HG03280 (cell line): ENCODE measurements at regions not wholly inside any gene's neighbourhood (a gene's known extent, or its start where the extent isn't known, plus 50 kb on each side); places are given as distances from the start of the nearest gene placed in this dataset.
"Not testable (repeated sequence)": the region's sequence is repeated elsewhere in the genome, so short reads cannot be mapped to it uniquely, and the experiment has no call there.

ENCODE experiments used
- ATAC-seq: cut with Tn5 transposase; IDR thresholded peaks from one replicate; pipeline ENCODE4 v1.9.1; 2021; ENCODE audit warnings: mild to moderate bottlenecking, moderate library complexity; ENCODE audit not compliant: unreplicated experiment

DNA sequence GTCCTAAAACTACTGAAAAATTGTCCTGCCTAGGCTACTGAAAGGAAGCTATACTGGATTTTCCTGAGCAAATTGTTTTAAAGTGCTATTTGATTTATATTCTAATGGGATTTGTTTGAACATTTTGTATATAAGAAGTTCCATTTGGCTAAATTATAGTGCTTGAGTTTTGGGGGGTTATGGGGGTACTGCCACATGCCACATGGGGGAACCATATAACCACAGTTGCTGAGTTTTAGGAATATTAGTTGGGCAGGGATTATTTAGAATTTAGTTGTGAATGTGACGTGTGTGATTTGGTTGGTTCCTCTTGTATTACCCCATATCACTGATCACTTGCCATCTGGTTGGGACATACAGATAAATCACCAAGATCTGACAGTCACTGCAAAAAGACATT is 224.5 kb upstream of the TAPT1 start:
- ATAC-seq: no peak

DNA sequence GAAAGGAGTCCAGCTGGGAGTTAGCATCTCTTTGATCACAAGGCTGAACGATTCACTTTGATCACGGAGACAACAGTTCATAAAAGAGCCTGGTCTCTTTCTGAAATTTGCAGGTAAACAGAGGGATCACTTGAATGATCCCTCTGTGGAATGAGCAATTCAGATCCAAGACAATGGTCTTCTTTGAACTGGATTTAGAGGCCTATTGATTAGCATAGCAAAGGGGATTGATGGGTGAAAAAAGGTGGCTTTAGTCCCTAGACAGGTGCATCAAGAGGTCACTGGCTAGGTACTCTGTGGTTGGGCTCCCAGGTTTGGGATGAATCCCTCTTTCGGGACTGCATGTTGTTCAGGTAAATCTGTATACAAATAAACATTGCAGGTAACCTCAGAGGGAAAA is 223.8 kb upstream of the TAPT1 start:
- ATAC-seq: no peak

- ATAC-seq: no peak
Observed at GRCh38 chr4:16449406-16449805, 223.1 kb upstream of the TAPT1 start.

DNA sequence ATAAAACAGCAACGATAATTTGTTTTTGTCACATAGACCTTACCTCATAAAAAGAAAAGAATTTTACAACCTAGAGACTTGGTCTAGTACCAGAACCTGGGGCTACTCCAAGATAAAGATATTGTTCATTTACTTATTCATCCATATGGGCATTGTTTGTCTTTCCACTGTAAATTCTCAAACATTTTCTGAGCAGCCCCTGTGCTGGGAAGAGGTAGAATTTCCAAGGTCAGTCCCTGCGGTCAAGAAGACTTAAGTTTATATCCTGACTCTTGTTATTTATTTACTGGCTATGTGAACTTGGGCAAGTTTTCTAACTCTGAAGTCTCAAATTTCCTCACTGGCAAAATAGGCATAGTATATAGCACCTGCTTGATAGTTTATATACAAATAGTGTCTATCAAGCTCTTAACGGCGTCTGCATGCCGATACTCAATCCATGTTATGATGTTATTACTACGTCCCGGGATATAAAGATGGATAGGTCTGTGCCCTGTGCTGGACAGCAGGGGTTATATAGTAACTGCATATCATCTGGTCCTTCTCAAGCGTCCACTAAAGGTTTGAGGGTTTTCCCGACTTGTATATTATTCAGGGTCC is 222.1 kb upstream of the TAPT1 start:
- ATAC-seq: no peak

DNA sequence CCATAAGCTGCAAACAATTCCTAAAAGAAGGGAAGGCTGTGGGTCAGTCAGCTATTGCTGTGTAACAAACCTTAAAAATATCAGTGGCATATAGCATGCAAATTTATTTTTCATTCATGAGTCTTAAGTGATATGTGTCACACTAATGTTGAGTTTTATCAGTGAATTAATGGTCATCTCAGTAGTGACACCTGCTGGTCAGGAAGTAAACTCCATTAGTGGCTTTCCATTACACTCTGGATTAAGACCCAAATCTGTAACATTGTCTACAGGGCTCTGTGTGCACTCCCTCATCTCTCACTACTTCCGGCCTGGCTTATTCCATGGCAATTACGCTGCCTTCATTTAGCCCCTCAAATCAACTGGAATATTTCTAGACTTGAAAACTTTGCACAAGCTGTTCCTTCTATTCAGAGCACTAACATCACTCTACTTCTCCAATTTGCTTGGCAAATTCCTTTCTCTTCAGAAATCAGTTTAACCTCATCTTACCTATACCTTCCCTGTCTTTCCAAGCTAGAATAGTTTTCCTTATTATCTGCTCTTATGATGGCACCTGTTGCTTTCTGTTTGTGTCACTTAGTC is 217.3 kb upstream of the TAPT1 start:
- peak; percentile 64 for ATAC-seq

DNA sequence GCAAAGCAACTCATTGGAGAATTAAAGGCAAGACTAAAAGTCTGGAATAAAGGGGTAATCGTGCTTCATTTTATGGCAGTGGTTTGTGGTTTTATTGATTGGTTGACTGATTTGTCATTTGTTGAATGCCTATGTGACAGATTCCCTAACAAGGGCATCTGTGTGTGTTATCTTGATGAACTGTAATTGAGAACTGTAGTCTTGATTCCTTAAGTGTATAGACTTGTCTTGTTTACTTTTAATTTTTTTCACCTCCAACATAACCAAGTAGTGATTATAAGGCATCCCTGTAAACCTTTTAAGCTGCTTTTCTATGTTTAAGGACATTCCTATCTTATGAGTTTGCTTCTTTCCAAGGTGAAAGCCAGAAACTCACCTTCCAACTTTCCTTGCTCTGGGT is 216.0 kb upstream of the TAPT1 start:
- no peak for ATAC-seq

- ATAC-seq: no peak
Observed at GRCh38 chr4:16439768-16440167, 213.5 kb upstream of the TAPT1 start.

DNA sequence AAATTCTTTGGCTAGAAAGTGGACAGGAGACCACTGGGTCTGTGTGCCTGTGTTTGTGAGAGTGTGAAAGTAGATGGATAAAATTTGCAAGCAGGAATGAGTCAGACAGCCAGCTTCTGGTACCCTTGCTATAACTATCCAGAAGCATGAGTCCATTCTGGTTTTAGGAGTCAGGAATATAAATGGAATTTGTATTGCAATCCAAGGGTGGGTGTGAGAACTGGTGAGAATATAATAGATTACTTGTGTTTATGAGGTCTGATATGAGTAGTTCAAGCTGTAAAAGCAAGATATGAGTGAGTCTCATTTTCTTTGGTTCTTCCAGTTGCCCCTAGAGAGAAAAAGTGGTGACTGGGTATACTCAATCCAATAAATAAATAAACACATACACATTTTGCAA is 212.7 kb upstream of the TAPT1 start:
- no peak for ATAC-seq

GRCh38 chr4:16437836-16438235 is 211.6 kb upstream of the TAPT1 start:
- no peak for ATAC-seq

DNA sequence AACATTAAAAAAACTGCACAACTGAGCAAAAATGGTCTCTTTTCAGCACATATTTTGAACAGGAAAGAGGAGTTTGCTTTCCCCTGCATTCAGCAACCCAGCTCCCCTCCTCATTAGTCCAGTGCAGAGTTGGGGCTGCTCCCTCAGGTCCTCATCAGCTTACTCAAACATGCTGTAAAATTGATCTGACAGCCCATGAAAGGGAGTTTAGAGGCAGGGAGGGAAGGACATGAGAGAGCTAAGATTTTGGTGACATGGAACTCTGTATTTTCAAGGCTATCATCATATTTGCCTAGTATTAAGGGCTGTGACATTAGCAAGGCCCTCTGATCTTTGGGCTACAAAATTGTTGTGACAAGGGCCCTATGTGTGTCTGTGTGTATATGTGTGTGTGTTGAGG is 205.6 kb upstream of the TAPT1 start:
- ATAC-seq: no peak

- ATAC-seq: no peak
Observed at GRCh38 chr4:16418814-16419213, 192.5 kb upstream of the TAPT1 start.

GRCh38 chr4:16417198-16417597 is 190.9 kb upstream of the TAPT1 start:
- no peak for ATAC-seq

- no peak for ATAC-seq
Observed at GRCh38 chr4:16416601-16417000, 190.3 kb upstream of the TAPT1 start.

GRCh38 chr4:16415751-16416150 is 189.5 kb upstream of the TAPT1 start:
- ATAC-seq: no peak

DNA sequence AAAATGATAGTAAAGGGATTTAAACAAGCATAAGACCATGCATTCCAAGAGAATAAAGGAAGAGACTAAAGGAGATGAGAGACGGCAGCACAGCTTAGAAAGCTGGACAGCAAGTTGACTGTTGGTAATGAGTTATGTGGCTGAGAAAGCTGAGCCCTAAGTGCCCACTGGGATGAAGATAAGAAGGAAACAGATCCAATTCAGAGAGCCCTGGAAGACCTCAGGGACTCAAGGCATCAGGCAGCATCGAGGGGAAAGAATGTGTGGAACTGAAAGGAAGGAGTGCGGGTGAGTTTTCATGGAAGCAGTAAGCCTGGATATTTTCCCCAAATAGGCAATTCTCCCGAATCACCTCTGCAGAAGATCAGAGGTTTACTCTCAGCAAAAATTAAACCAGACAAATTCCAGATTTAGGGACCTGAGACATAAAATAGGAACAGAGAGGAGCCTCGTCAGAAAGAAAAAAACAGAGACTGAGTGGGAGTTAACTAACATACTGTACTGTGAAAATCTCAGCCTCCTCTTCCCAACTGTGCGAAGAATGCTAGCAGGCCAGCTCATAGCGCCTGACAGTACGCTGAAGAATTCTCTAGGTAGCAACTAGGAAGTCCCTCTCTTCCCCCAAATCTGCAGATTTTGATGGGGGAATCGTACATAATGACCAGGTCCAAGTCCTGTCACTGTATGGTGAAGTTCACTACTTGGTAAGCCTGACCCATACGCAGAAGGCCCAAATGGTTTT is 187.7 kb upstream of the TAPT1 start:
- ATAC-seq: no peak

DNA sequence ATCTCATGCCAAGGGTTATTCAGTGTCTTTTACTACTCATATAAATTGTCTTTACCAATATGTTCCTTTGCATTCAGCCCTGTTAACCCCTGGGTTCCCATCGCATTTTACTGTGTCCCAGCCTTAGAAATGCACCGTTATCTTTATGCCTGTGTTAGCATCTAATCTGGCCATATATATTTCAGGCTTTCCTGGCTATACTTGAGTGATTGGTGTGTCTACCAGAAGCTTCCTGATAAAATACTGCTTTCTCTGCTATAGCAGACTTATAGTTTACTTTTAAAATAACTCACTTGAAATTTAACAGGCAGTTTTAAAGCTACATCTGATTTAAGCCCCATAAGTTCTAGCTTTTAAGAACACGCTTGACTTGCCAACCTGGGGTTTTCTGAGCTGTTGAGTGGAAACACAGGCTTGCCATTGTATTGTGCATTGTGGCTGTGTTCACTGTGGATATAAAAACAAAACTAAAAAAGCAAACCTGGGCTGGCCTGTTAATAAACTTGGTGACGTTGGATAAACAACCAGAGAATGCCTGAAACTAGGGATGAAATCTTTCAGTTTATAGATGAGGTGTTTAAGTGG is 185.3 kb upstream of the TAPT1 start:
- ATAC-seq: no peak

DNA sequence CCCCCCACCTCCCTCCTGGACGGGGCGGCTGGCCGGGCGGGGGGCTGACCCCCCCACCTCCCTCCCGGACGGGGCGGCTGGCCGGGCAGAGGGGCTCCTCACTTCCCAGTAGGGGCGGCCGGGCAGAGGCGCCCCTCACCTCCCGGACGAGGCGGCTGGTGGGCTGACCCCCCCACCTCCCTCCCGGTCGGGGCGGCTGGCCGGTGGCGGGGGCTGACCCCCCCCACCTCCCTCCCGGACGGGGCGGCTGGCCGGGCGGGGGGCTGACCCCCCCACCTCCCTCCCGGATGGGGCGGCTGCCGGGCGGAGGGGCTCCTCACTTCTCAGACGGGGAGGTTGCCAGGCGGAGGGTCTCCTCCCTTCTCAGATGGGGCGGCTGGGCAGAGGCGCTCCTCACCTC is 166.9 kb upstream of the TAPT1 start:
- ATAC-seq: not testable (repeated sequence)

GRCh38 chr4:16391196-16391595 is 164.9 kb upstream of the TAPT1 start:
- ATAC-seq: no peak

DNA sequence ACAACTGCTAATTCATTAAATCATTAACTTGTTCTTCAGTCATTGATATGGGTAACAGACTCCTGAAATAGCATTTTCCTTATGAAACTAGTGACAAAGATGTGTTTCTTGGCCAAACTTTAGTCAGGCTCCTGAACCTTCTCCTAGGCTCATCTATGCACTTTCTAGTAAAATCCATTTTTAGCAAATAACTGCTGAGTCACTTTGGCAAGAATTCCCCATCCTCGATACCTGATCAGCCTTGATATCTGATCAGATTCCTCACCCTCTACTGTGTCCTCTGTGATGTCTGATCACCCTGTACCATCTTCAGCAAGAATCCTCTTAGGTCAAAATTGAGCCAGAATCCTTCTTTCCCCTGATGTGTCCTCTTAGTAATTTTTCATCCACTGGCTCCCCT is 161.2 kb upstream of the TAPT1 start:
- no peak for ATAC-seq

- ATAC-seq: no peak
Observed at GRCh38 chr4:16386711-16387320, 160.5 kb upstream of the TAPT1 start.

DNA sequence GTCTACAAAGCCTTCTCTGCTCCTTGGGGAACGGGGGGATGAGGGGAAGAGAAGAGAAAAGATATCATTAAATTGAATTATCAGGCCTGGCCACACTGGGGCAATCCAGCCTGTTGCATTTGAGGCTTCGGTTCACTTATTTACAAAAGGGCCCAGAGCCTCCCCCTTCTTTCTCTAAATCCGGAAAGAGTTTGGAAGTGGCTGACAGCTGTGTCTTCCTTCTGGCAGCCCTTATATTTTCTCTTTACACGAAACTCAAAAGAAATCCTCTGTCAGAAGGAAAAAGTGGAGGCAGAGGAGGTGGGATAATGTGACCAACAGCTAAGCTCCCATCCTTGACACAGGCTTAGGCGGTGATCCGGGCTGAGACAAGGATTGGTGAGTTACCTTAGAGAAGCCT is 158.3 kb upstream of the TAPT1 start:
- no peak for ATAC-seq

DNA sequence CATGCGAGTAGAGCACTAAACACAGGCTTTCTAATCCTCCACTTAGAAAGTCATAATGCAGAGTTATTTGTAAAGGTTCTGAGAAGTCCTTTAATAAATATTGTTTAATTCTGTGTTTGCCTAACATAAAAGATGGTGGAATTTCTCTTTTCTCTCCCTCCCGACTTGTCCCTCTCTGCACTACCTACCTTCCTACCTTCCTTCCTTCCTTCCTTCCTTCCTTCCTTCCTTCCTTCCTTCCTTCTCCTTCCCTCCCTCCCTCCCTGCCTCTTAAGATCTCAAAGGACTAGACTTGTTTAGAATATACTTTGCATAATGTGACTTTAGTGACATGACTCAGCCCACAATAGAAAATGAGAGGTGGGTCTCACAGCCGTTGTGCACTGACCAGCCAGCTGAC is 156.3 kb upstream of the TAPT1 start:
- no peak for ATAC-seq
